HG02610 (cell line): ENCODE measurements at regions not wholly inside any gene's neighbourhood (a gene's known extent, or its start where the extent isn't known, plus 50 kb on each side); places are given as distances from the start of the nearest gene placed in this dataset.
"Not testable (repeated sequence)": the region's sequence is repeated elsewhere in the genome, so short reads cannot be mapped to it uniquely, and the experiment has no call there.

Experiments
- ATAC-seq: cut with Tn5 transposase; IDR thresholded peaks from one replicate; pipeline ENCODE4 v1.9.1; 2021; ENCODE audit warnings: mild to moderate bottlenecking, moderate library complexity; ENCODE audit not compliant: unreplicated experiment

DNA sequence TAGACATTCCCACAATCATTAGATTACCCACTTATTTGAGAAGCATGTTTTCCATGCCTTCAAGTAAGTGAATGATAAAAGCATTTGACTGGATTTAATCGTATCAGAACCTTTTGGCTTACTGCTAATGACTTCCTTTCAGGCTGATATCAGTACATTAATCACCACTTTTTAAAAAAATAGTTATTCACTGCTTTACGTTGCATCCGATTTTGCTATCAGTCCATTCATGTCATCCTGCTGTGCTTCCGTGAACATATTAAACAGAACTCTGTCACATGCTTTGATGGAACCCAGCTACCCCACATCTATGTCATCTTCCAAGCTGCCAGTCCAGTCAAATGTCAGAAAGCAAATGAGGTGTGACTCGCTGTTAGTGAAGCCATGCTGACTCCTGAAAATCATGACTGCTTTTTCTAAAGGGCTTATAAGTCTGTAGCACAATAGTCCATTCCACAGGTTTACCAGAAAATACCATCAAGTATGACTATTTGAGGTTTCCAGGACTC, 440.9 kb downstream of the IRS2 start:
- no peak for ATAC-seq

GRCh38 chr13:109344552-109345157, 441.7 kb downstream of the IRS2 start:
- ATAC-seq = no peak

DNA sequence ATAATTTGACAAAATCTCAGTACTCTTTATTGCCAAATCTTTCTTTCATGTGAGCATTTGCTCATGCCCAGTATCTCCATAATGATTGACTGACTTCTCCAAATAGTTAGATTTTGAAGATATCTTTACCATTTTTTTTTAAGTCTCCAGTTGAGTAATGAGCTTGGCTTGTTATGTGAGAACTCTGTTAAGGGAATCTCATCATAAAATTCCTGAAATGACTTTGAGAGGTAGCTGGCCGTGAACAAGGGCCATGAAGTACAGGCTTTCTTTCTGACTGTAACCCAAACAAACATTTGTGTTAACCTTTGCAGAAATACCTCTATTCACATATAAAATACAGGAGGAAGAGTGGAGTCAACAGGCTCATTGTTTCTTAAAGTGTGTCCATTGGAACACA, 449.7 kb downstream of the IRS2 start:
- ATAC-seq = no peak

- no peak for ATAC-seq
These were observed 452.3 kb downstream of the IRS2 start for GRCh38 chr13:109333893-109334651.

GRCh38 chr13:109332506-109333499, 453.6 kb downstream of the IRS2 start:
- no peak for ATAC-seq

DNA sequence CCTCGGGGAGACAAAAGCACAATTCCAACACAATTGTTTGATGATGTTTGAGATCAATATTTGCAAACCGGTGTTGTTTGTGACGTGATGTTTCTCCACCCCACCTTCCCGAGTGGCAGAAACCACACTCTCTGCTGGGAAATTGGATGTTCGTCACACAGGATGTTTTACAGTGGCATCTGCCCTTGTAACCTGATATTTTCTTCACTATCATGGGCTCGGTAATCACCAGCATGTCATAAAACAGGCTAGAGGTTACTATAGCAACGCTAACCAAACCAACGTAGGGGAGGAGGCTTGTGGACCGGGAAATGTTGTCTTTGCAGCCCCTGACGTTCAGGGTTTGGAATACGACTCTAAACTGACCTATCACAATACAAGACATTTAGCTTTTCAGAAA, 454.5 kb downstream of the IRS2 start:
- ATAC-seq = no peak

DNA sequence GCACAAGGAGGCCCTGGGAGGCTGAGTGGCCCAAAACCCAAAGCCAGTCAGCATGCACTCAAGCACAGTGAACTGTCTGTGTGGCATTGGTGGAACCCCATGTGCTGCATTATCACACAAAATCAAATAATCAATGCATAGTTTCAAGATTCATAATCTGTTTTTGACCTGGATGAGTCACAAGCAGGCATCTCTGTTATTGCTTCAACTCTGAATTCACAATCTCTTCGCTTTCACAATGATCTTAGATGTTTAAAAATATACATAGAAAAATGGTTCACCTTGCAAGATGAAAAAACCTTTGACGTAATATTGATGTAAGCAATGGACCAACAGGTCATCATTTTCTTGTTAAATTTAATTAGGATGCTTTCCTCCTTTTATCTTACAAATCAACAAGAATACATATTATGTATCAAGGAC, 455.4 kb downstream of the IRS2 start:
- no peak for ATAC-seq

DNA sequence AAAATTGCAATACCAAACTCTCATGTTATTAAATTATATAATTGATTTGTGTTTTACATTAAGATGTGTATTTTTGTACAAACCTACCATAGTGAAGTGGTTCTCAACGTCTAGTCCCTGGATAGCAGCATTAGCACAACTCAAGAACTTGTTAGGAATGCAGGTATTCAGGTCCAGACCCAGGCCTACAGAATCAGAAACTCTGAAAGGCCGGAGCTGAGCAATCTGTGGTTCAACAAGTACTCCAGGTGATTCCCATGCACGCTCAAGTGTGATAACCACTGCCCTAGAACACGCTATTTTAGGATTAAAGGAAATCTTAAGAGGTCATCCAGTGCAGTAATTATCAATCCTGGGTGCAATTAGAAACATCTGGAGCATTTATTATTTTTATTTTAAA, 456.3 kb downstream of the IRS2 start:
- ATAC-seq = peak; percentile 55

DNA sequence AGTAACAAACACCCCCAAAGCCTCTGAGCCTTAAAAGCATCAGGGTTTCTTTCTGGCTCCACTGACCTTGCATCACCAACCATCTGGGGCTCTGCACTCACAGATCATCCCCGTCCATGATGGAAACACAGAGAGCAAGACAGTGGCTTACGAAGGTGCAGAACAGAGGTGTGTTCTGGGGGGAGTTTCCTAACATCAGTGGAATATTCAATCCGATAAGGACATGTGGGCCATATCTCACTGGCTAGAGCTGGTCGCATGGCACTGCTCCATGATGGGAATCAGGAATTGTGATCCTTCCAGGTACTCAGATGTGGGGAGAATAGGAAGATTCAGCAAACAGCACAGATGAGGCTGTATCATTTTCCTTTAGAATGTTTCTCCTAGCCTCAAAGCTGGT, 457.2 kb downstream of the IRS2 start:
- no peak for ATAC-seq

GRCh38 chr13:109326601-109327000, 459.8 kb downstream of the IRS2 start:
- ATAC-seq = no peak

GRCh38 chr13:109323338-109323737, 463.0 kb downstream of the IRS2 start:
- ATAC-seq = no peak

DNA sequence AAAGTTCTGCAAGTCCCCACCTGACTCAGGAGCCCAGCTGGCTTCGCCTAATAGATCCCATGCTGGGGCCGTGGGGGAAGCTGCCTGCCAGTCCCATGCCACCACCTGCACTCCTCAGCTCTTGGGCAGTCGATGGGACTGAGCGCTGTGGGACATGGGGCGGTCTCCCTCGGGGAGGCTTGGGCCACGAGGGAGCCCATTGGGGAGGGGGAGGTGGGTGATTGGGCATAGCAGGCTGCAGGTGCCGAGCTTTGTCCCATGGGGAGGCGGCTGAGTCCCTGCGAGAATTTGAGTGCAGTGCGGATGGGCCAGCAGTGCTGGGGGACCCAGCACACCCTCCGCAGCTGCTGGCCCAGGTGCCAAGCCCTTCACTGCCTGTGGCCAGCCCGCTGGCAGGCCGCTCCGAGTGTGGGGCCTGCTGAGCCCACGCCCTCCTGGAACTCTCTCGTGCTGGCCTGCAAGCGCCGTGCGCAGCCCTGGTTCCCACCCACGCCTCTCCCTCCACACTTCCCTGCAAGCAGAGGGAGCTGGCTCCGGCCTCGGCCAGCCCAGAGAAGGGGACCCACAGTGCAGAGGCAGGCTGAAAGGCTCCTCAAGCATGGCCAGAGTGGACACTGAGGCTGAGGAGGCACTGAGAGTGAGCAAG, 467.3 kb downstream of the IRS2 start:
- ATAC-seq = no peak

DNA sequence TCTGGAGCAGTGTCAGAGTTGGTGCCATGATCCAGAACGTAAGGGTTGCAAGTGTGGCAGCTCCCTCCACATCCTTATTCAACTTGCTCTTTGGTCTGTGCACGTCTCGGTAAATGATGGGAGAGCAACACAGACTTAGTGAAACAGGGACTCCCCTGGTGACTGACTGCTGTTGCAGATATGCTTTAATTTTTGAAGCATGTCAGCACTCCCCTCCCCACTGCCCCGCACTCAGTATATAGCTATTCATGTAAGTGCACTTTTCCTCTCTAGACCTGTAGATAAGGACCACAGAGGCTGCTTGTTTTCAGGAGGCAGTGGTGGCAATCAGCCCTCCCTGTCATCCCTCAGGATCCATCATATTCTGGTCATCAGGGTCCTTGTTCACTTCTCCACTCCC, 470.9 kb downstream of the IRS2 start:
- ATAC-seq = no peak

GRCh38 chr13:109314101-109314500, 472.3 kb downstream of the IRS2 start:
- ATAC-seq = no peak

- no peak for ATAC-seq
These were observed 474.0 kb downstream of the IRS2 start for GRCh38 chr13:109312399-109312798.

- ATAC-seq = not testable (repeated sequence)
These were observed 474.9 kb downstream of the IRS2 start for GRCh38 chr13:109311431-109311976.

GRCh38 chr13:109309625-109310363, 476.6 kb downstream of the IRS2 start:
- no peak for ATAC-seq

DNA sequence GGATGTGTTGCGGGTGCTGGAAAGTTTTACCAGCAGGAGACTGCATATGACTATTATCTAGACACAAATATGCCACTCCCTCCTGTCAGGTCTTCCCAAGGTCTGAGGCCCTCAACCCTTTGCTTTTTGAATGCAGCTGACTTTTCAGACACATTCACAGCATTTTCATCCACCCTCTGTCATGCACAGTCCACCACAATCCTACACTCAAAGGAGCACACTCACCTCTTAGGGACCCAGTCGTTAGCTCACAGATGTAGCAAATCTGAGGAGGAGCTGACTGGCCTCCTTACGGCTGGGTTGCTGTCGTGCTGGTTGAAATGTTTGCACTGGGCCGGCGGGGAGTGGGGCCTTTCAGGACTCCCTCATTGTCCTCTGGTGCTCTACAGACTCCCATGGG, 479.4 kb downstream of the IRS2 start:
- no peak for ATAC-seq

GRCh38 chr13:109301726-109302125, 484.7 kb downstream of the IRS2 start:
- no peak for ATAC-seq

GRCh38 chr13:109301276-109301675, 485.1 kb downstream of the IRS2 start:
- no peak for ATAC-seq
